Testis (tissue), 2 donors: ENCODE measurements at regions not wholly inside any gene's neighbourhood (a gene's known extent, or its start where the extent isn't known, plus 50 kb on each side); places are given as distances from the start of the nearest gene placed in this dataset.

Experiments
- POLR2A ChIP-seq: fragments of 450-650 bp; IDR thresholded peaks from one replicate; pipeline ENCODE4 v1.6.1; 2017; ENCODE audit warnings: antibody characterized with exemption, mild to moderate bottlenecking, moderate library complexity
- TF ChIP-seq, protein P1 (sequence below), 3 experiments: fragments of 450-650 bp in 2 of 3; fragments of 200-600 bp in 1 of 3; sonication (generic) in 1 of 3; IDR thresholded peaks; one replicate each; pipeline ENCODE4 v1.5.1; 2016 to 2019; ENCODE audit warnings: antibody characterized with exemption in 3 of 3, mild to moderate bottlenecking in 2 of 3, moderate library complexity in 1 of 3

- TF ChIP-seq, protein P1, sequence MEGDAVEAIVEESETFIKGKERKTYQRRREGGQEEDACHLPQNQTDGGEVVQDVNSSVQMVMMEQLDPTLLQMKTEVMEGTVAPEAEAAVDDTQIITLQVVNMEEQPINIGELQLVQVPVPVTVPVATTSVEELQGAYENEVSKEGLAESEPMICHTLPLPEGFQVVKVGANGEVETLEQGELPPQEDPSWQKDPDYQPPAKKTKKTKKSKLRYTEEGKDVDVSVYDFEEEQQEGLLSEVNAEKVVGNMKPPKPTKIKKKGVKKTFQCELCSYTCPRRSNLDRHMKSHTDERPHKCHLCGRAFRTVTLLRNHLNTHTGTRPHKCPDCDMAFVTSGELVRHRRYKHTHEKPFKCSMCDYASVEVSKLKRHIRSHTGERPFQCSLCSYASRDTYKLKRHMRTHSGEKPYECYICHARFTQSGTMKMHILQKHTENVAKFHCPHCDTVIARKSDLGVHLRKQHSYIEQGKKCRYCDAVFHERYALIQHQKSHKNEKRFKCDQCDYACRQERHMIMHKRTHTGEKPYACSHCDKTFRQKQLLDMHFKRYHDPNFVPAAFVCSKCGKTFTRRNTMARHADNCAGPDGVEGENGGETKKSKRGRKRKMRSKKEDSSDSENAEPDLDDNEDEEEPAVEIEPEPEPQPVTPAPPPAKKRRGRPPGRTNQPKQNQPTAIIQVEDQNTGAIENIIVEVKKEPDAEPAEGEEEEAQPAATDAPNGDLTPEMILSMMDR (IDR thresholded peaks at IDR 0.05): no peak
- no peak for TF ChIP-seq POLR2A
Observed at GRCh38 chr9:84402517-84402916, 62.0 kb upstream of the SLC28A3 start.
